ENCODE measurements at regions not wholly inside any gene's neighbourhood (a gene's known extent, or its start where the extent isn't known, plus 50 kb on each side); places are given as distances from the start of the nearest gene placed in this dataset.

DNA sequence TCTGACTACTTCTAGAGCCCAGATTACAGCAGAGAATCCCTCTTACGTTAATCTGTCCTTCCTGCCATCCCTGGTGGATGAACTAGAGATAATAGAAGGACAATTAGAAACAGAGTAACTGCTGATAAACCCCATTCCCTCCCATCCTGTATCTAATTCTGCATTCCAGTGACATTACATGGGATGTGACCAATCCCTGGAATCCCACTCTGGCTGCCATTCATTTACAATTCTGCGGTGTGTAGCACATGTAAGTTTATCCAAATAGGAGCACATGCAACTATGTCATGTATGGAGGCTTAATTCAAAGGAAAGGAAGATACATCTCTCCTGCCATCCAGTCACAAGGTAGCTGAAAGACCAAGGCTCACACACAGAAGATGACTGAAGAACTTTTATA, 339.5 kb downstream of the GPAT3 start:
- TF ChIP-seq, protein P1, sequence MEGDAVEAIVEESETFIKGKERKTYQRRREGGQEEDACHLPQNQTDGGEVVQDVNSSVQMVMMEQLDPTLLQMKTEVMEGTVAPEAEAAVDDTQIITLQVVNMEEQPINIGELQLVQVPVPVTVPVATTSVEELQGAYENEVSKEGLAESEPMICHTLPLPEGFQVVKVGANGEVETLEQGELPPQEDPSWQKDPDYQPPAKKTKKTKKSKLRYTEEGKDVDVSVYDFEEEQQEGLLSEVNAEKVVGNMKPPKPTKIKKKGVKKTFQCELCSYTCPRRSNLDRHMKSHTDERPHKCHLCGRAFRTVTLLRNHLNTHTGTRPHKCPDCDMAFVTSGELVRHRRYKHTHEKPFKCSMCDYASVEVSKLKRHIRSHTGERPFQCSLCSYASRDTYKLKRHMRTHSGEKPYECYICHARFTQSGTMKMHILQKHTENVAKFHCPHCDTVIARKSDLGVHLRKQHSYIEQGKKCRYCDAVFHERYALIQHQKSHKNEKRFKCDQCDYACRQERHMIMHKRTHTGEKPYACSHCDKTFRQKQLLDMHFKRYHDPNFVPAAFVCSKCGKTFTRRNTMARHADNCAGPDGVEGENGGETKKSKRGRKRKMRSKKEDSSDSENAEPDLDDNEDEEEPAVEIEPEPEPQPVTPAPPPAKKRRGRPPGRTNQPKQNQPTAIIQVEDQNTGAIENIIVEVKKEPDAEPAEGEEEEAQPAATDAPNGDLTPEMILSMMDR (IDR thresholded peaks at IDR 0.05 in 4 of 5, conservative IDR thresholded peaks at IDR 0.05 in 1 of 5): no peak
- TF ChIP-seq POLR2A (IDR thresholded peaks at IDR 0.05): no peak

DNA sequence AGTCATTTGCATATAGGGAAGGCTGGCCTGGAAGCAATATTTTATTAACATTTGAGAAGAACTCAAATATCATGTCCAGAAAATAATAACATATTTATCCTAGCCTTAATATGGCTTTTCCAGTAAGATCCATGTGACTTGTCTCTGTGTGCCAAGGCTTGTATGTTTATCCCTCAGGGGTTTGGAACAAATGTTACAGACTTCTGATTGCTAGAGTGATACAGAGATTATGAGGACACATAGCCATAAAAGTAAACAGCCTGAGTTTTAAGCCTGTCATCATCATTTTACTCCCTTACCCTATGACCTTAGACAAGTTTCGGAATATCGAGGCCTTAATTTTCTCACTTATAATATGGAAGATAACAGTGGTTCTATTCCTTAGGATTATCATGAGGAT, 338.1 kb downstream of the GPAT3 start:
- TF ChIP-seq, protein P1 (IDR thresholded peaks at IDR 0.05 in 4 of 5, conservative IDR thresholded peaks at IDR 0.05 in 1 of 5): no peak
- TF ChIP-seq POLR2A (IDR thresholded peaks at IDR 0.05): no peak
- intact Hi-C loops (cut with DNase I; ENCODE audit: low total_unique reads): no loop called here
- in situ Hi-C loops (cut with MboI; ENCODE audit: low sequenced_read_pairs in 4 of 4): no loop called here
- Histone ChIP-seq H3K36me3 (no peaks in the 10 kb centered on the region), H3K4me3 (no peak overlapping the region), H3K27ac (no peak overlapping the region), H3K4me1 (no peaks in the 10 kb centered on the region), H3K27me3 (no peaks in the 10 kb centered on the region), H3K9me3 (no peaks in the 10 kb centered on the region)
- DNase-seq: no peak
- no peak for ATAC-seq

More for the DNA sequence above, 339.5 kb downstream of the GPAT3 start:
- no peaks in the 10 kb centered on the region for H3K9me3 ChIP-seq
- ATAC-seq (no peak), DNase-seq (no peak)
- no peaks in the 10 kb centered on the region for H3K4me1 ChIP-seq
- intact Hi-C loops (cut with DNase I; ENCODE audit: low total_unique reads): no loop called here
- no peaks in the 10 kb centered on the region for H3K36me3 ChIP-seq
- no peak overlapping the region for H3K4me3 ChIP-seq
- in situ Hi-C loops (cut with MboI; ENCODE audit: low sequenced_read_pairs in 4 of 4): no loop called here
- no peaks in the 10 kb centered on the region for H3K27me3 ChIP-seq
- H3K27ac ChIP-seq: no peak overlapping the region

DNA sequence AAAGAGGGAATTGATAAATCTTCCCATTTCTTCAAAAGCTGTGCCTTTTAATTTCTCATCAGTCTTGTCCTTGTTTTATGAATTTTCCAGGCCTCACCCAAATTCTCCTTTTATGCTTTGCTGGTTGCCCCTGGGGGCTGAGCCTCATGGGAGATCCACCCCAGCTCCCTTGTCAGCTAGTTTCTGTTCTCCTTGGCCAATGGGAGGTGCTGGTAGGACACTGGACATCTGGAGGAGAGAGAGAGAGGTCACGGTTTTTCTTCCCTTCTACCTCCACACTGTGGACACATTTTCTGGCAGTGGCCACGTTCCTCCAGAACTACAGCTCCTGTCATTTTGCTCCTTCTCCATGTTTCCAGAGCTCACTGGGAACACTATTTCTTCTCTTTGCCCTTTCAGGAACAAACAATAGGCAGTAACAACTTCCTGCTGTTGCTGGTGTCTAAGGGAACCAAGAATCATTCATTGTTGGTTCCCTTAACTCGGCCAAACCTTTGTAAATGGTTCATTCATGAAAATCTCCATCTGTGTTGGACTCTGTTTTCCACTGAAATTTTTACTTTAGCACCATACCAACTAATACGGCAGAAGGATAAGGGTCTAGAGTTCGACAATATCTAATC, 334.5 kb downstream of the GPAT3 start:
- Histone ChIP-seq H3K4me1 (no peaks in the 10 kb centered on the region), H3K9me3 (no peaks in the 10 kb centered on the region), H3K27ac (no peak overlapping the region), H3K4me3 (no peak overlapping the region), H3K27me3 (no peaks in the 10 kb centered on the region), H3K36me3 (no peaks in the 10 kb centered on the region)
- intact Hi-C loops (cut with DNase I; ENCODE audit: low total_unique reads): no loop called here
- in situ Hi-C loops (cut with MboI; ENCODE audit: low sequenced_read_pairs in 4 of 4): no loop called here
- DNase-seq (no peak), ATAC-seq (no peak)
- TF ChIP-seq, protein P1 (IDR thresholded peaks at IDR 0.05 in 4 of 5, conservative IDR thresholded peaks at IDR 0.05 in 1 of 5): no peak
- TF ChIP-seq POLR2A (IDR thresholded peaks at IDR 0.05): no peak

DNA sequence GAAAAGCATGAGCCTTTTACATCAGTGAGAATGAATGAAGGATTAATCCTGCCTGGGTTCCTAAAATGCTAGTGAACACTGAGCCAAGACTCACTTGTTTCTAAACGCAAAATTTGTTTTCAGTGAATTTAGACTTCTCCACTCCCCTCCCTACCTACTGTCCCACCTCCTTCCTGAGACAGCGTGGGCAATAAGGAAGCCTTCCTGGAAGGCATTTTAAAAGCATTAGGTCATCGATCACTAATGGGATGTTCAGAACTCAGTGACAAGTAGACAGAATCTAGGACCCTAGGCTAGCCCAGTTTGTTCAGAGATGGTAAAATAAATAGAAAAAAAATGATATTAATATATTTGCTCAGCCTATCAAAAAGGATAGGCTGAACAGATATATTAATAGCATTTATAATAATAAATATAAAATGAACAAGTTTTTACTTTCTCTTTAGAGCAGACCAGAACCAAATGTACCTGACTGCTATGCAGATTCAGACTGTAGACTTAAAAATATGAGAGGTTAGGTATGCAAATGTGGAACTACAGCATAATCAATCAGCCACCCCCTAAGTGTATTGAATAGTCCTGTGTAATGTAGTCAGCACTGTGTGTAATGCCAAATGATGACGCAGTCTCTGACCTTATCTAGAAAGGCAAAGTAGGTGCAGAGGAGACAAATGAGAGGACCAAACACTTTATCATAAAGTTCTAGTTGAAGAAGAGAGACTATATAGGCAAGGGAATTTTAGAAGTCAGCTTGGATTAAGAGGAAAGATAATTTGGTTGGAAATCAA, 331.1 kb downstream of the GPAT3 start:
- no peak for TF ChIP-seq POLR2A (IDR thresholded peaks at IDR 0.05)
- TF ChIP-seq, protein P1 (IDR thresholded peaks at IDR 0.05 in 4 of 5, conservative IDR thresholded peaks at IDR 0.05 in 1 of 5): no peak
- no peak overlapping the region for H3K27ac ChIP-seq
- no peaks in the 10 kb centered on the region for H3K27me3 ChIP-seq
- intact Hi-C loops (cut with DNase I; ENCODE audit: low total_unique reads) (no loop called here), in situ Hi-C loops (cut with MboI; ENCODE audit: low sequenced_read_pairs in 4 of 4) (no loop called here)
- ATAC-seq (no peak), DNase-seq (no peak)
- H3K4me1 ChIP-seq: no peaks in the 10 kb centered on the region
- H3K9me3 ChIP-seq: no peaks in the 10 kb centered on the region
- H3K4me3 ChIP-seq: no peak overlapping the region
- H3K36me3 ChIP-seq: no peaks in the 10 kb centered on the region
